ENCODE measurements at regions not wholly inside any gene's neighbourhood (a gene's known extent, or its start where the extent isn't known, plus 50 kb on each side); places are given as distances from the start of the nearest gene placed in this dataset.

DNA sequence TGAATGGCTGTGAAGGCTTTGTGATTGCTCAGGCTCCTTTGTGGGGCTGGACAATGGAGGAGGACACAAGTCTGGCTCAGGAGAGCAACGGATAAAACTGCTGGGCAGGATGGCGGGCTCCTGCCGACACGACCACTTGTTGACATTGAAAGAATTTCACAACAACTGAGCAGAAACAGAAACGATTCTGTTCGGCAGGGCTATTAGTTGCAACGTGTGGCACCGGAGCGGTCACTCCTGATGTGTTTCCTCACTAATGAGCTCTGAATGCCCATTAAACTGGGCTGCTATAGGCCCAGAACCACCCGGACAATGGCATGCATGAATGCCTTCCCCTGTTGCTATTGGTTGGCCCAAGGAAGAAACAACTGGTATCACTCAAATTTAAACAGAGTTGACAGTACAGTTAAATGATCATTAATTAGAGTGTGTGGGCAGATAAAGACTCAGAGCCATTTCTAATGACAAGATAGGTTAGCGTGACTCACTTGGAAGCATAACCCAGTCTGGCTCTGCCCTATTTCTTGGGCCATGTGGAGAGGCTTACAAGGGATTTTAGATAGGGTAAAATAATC, 142.9 kb downstream of the ASCL1 start:
- no peak for DNase-seq

DNA sequence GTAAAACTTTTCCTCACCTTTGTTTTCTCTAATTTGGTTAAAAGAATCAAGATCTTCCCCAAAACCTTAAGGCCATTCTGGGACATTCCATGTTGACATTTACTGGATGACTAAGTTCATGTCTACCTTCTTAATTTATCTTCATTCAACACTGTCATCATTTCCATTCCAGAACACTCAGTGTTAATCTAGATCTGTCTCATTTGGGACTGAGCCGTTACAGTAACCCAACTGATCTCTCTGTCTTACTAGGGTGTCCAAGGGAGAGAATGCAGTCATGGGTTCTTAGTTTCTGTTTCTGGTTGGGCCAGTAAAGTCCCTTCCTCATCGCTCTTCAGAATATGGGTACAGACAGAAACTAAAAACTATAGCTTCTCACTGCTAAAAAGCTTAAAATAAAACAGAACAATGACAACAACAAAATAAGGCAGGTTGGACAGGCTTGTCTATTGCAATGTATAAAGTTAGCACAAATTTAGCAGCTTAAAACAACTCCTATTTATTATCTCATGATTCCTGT, 144.8 kb downstream of the ASCL1 start:
- DNase-seq = no peak

- no peak for DNase-seq
These were observed 148.6 kb downstream of the ASCL1 start for GRCh38 chr12:103105971-103106597.

DNA sequence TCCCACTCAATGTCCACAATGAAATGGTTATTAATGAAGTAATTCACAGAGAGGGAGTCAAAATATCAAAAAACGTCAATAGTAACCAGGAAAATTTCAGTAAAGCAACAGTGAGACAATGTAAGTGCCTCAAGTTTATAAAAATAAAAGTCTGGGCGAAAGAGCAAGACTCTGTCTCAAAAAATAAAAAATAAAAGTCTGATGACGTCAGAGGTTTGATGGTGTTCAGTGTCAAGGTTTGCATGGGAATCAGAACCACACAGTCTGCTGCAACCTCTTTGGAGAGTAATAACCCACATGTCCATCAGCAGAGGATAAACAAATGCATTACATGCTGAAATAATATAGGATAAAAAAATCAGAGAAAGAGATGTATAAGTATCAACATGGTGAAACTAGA, 152.4 kb downstream of the ASCL1 start:
- no peak for DNase-seq

DNA sequence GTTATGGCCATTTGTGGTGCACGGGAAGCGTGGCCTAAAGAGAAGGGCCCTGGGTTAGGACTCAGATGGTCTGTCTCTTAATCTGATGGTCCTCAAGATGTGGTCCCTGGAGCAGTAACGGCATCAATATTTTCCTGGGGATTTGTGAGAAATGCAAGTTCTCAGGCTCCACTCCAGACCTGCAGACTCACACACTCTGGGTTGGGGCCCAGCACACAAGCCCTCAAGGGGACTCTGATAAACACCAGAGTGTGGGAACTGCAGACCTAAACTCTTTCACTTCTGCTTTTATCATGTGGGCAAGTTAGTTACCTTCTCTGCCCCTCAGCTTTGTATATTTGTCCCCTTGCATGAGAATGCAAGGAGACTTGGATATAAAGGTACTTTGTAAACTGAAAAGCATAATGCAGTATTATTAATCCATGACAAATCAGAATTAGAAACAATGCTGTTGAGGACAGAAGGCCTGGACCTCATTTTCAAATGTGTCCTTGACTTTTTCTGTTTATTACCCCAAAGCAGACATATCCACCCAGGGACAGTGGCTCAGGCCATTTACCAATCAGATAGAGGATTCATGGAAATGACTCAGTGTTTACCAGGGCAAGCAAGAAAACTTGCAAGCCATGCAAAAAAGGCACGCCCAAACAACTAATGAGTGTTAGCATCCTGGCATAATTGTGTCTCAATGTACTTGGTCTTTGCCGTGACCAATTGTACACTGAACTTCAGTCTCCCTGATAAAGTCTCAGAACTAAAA, 157.0 kb downstream of the ASCL1 start:
- no peak for DNase-seq

DNA sequence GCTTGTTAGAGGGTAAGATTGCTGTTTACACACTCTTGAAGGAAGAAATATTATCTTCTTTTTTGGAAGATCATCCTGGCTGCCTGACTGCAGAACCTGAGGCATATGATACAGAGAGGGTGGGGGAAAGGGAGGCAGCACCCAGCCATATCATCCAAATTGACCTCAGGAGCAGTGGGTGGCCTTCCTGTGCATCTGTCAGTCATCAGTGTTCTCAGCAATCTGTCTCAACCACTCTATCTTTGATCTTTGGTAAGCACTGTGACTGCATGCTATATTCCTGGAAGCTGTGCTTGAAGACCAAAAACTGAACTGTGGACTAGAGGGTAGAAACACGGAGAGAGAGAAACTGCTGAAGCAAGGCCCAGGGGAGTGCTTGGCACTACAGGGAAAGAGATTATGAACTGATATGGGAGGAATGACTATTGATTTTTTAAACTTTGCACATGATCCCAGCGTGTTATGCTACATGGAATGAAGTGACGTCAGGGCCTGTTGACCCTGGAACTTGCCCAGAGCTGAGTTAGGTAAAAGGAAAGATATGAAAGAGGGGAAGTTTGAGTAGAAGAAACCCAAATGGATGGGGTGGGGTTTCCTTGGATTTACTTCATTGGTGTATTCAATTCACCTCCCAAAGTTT, 171.5 kb downstream of the ASCL1 start:
- DNase-seq = no peak

DNA sequence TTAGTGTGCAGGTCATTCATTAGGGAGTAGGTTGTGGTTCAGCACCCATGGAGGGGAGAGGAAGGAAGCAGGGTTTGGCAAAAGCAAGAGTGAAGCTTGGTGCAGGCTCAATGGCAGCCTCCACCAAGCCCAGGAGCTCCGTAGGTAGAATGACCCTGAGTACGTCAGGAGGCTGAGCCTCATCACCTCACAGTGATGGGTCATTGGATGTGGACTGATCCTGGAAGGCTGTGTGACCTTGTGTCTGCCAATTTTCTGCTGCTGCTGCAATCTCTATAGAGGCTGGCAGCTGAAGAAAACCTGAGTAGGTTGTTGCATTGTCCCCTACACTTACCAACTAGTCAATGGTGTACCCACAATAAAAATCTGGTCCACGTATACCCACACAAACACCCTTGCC, 173.1 kb downstream of the ASCL1 start:
- no peak for DNase-seq

- no peak for DNase-seq
These were observed 181.1 kb downstream of the ASCL1 start for GRCh38 chr12:103138538-103138937.

- DNase-seq = no peak
These were observed 182.4 kb downstream of the ASCL1 start for GRCh38 chr12:103139876-103140275.

DNA sequence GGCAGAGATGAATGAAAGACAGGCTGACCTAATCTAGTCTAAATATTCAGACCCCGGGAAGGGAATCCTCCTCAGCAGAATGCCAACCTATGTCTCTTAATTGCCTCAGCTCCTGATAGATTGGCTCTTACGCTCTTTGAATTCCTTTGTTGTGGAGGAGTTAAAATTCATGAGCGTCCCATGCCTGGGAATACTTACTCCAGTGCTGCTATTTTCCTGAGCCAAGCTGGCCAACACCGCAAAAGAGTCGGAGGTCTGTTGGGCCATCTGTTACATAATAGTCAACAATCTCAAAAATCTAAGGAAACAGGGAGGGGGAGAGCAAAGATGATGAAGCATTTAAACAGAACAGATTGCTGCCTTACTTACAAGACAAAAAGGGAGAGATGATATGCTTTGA, 182.8 kb downstream of the ASCL1 start:
- DNase-seq = no peak

DNA sequence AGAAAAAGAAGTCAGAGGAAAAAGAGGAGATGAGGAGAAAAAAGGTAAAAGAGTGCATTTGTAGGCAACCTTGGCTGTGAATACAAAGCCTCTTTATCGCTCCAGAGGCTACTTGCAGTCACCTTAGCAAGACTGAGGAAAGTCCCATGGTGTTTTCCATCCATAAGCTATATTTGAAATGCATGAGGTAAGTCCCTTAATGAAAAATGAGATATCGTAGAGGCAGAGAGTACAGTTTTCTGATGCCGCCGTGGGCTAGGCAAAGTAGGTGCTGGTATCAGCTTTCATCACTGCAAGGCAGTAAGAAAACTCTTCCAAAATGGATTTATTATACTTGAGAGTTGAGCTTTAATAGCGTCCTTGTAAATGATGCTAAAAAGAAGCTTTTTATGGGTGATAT, 186.8 kb downstream of the ASCL1 start:
- no peak for DNase-seq

- no peak for DNase-seq
These were observed 203.1 kb downstream of the ASCL1 start for GRCh38 chr12:103160622-103161021.

GRCh38 chr12:103161582-103162362, 204.3 kb downstream of the ASCL1 start:
- no peak for DNase-seq

GRCh38 chr12:103166949-103167348, 209.5 kb downstream of the ASCL1 start:
- no peak for DNase-seq

DNA sequence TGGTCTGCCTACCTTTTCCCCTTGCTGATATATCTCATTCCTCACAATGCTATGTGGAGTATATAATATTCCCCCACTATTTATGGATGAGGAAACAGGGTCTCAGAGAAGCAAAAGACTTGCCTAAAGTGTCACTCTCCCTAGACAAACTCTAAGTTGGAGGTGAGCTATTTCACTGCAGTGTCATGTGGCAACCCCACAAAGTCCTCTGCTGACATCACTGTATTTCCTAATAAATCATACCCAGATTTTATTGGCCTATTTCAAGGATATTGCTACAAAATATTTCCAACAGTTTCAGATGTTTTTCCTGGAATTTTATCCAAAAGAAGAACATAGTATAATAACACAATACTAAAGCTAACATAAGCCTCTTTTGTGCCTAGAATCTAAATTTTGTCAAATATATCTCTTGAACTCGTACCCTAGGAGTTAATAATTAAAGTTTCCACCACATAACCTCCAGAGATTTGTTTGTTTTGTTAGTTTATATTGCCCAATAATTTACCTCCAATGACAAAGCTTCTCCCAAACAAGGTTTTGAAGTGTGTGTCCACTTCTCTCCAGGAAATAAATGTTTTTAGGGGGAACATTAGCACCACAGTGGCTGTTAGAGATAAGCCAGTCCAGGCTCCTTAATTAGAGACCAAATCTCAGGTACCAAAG, 215.1 kb downstream of the ASCL1 start:
- DNase-seq = no peak

- DNase-seq = no peak
These were observed 218.2 kb downstream of the ASCL1 start for GRCh38 chr12:103175625-103176024.

- DNase-seq = no peak
These were observed 220.3 kb downstream of the ASCL1 start for GRCh38 chr12:103177639-103178255.

DNA sequence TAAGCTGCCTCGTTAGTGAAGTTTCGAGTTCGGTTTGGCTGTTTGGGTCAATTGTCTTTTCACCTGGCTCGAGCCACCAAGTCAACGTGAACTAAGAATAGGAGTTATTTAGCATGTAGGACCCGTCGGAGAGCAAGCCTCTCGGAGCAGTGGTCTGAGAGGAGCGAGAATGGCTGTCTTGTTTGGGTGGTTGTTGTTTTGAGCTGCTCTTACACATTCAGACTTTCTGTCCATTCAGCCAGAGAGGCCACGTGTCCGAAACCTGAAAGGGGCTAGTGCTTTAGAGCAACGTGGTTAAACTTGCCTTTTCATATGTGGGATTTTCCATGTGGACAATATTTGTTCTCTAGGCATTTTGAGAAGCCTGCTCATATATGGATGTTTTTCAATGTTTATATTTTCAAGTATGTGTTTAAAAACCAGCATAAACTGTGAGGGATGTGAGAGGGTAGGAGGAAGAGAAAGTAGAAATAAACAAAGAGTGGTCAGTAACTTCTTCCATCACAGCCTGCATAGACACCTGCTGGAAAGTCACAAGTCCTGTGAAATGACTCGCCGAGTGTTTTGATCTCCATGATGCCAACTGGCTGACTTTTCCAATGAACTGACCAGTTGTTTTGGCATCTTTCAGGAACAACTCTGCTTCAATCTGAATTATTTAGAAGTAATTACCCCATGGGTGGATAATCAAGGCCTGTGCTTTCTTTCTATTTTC, 221.0 kb downstream of the ASCL1 start:
- no peak for DNase-seq

GRCh38 chr12:103181366-103182152, 224.1 kb downstream of the ASCL1 start:
- DNase-seq = no peak

GRCh38 chr12:103182299-103182698, 224.8 kb downstream of the ASCL1 start:
- DNase-seq = no peak
